ENCODE measurements at regions not wholly inside any gene's neighbourhood (a gene's known extent, or its start where the extent isn't known, plus 50 kb on each side); places are given as distances from the start of the nearest gene placed in this dataset.

DNA sequence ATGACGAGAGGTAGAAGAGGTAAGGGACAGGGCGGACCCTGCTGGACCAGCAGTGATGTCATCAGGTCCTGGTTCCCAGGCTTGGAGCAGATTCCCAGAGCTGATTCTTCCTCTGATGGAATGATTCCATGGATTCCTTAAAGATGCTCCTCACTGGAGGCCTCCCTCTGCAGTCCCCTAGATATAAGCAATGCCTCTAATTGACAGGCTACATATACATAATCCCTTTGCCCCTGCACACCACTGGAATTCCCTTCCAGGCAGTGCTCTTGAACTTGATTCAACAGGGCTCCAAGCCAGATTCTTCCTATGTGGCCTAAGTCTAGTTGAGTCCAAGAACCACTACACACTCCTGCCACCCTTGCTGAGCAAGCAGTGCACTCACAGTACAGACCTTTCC lies 52.3 kb upstream of the L3MBTL3 start:
- Histone ChIP-seq H3K27ac (ENCODE audit: low read depth) (no peak overlapping the region), H3K4me3 (no peak overlapping the region), H3K27me3 (ENCODE audit: insufficient read depth) (no peaks in the 10 kb centered on the region), H2AFZ (no peak overlapping the region), H3K4me1 (ENCODE audit: insufficient read depth) (no peaks in the 10 kb centered on the region), H3F3A (replicated peaks; ENCODE audit: low read depth) (no peaks in the 10 kb centered on the region), H3K9me2 (ENCODE audit: insufficient read depth) (peaks cover 11% of the 10 kb centered on the region; the same call in 1 of the 2 replicates), H3K4me2 (no peak overlapping the region), H4K20me1 (replicated peaks; ENCODE audit: insufficient read depth) (no peaks in the 10 kb centered on the region), H3K36me3 (ENCODE audit: insufficient read depth) (no peaks in the 10 kb centered on the region), H3K79me2 (replicated peaks; ENCODE audit: insufficient read depth) (no peaks in the 10 kb centered on the region)
- peaks cover 14% of the 10 kb centered on the region for H3K4me1 Mint-ChIP-seq
- H3K36me3 Mint-ChIP-seq (ENCODE audit: low read depth), result no peaks in the 10 kb centered on the region
- H3K4me3 Mint-ChIP-seq, result no peak overlapping the region
- H3K27me3 Mint-ChIP-seq (ENCODE audit: insufficient read depth, low read depth, poor library complexity), result peaks cover 1% of the 10 kb centered on the region
- ATAC-seq, result no peak
- H3K9me3 Mint-ChIP-seq, result peaks cover 6% of the 10 kb centered on the region; the same call in 2 of the 3 replicates
- DNase-seq (ENCODE audit: low spot score), result no peak
- no peak overlapping the region for H3K27ac Mint-ChIP-seq
- TF ChIP-seq ZNF114 (CRISPR knock-in tag; IDR thresholded peaks at IDR 0.05) (no peak), ZNF331 (CRISPR knock-in tag; IDR thresholded peaks at IDR 0.05; ENCODE audit: low read depth) (no peak), STAT1 (IDR thresholded peaks at IDR 0.05; ENCODE audit: unreplicated experiment) (no peak), POLR2AphosphoS5 (IDR thresholded peaks at IDR 0.05; ENCODE audit: low read depth) (no peak), EZH2phosphoT487 (IDR thresholded peaks at IDR 0.05; ENCODE audit: unreplicated experiment) (no peak), JUNB (IDR thresholded peaks at IDR 0.05; ENCODE audit: unreplicated experiment) (no peak)
- TF ChIP-seq, protein P1, sequence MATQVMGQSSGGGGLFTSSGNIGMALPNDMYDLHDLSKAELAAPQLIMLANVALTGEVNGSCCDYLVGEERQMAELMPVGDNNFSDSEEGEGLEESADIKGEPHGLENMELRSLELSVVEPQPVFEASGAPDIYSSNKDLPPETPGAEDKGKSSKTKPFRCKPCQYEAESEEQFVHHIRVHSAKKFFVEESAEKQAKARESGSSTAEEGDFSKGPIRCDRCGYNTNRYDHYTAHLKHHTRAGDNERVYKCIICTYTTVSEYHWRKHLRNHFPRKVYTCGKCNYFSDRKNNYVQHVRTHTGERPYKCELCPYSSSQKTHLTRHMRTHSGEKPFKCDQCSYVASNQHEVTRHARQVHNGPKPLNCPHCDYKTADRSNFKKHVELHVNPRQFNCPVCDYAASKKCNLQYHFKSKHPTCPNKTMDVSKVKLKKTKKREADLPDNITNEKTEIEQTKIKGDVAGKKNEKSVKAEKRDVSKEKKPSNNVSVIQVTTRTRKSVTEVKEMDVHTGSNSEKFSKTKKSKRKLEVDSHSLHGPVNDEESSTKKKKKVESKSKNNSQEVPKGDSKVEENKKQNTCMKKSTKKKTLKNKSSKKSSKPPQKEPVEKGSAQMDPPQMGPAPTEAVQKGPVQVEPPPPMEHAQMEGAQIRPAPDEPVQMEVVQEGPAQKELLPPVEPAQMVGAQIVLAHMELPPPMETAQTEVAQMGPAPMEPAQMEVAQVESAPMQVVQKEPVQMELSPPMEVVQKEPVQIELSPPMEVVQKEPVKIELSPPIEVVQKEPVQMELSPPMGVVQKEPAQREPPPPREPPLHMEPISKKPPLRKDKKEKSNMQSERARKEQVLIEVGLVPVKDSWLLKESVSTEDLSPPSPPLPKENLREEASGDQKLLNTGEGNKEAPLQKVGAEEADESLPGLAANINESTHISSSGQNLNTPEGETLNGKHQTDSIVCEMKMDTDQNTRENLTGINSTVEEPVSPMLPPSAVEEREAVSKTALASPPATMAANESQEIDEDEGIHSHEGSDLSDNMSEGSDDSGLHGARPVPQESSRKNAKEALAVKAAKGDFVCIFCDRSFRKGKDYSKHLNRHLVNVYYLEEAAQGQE (IDR thresholded peaks at IDR 0.05; ENCODE audit: unreplicated experiment), result no peak
- TF ChIP-seq, protein P2, sequence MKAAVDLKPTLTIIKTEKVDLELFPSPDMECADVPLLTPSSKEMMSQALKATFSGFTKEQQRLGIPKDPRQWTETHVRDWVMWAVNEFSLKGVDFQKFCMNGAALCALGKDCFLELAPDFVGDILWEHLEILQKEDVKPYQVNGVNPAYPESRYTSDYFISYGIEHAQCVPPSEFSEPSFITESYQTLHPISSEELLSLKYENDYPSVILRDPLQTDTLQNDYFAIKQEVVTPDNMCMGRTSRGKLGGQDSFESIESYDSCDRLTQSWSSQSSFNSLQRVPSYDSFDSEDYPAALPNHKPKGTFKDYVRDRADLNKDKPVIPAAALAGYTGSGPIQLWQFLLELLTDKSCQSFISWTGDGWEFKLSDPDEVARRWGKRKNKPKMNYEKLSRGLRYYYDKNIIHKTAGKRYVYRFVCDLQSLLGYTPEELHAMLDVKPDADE (IDR thresholded peaks at IDR 0.05), result no peak
- TF ChIP-seq, protein P3, sequence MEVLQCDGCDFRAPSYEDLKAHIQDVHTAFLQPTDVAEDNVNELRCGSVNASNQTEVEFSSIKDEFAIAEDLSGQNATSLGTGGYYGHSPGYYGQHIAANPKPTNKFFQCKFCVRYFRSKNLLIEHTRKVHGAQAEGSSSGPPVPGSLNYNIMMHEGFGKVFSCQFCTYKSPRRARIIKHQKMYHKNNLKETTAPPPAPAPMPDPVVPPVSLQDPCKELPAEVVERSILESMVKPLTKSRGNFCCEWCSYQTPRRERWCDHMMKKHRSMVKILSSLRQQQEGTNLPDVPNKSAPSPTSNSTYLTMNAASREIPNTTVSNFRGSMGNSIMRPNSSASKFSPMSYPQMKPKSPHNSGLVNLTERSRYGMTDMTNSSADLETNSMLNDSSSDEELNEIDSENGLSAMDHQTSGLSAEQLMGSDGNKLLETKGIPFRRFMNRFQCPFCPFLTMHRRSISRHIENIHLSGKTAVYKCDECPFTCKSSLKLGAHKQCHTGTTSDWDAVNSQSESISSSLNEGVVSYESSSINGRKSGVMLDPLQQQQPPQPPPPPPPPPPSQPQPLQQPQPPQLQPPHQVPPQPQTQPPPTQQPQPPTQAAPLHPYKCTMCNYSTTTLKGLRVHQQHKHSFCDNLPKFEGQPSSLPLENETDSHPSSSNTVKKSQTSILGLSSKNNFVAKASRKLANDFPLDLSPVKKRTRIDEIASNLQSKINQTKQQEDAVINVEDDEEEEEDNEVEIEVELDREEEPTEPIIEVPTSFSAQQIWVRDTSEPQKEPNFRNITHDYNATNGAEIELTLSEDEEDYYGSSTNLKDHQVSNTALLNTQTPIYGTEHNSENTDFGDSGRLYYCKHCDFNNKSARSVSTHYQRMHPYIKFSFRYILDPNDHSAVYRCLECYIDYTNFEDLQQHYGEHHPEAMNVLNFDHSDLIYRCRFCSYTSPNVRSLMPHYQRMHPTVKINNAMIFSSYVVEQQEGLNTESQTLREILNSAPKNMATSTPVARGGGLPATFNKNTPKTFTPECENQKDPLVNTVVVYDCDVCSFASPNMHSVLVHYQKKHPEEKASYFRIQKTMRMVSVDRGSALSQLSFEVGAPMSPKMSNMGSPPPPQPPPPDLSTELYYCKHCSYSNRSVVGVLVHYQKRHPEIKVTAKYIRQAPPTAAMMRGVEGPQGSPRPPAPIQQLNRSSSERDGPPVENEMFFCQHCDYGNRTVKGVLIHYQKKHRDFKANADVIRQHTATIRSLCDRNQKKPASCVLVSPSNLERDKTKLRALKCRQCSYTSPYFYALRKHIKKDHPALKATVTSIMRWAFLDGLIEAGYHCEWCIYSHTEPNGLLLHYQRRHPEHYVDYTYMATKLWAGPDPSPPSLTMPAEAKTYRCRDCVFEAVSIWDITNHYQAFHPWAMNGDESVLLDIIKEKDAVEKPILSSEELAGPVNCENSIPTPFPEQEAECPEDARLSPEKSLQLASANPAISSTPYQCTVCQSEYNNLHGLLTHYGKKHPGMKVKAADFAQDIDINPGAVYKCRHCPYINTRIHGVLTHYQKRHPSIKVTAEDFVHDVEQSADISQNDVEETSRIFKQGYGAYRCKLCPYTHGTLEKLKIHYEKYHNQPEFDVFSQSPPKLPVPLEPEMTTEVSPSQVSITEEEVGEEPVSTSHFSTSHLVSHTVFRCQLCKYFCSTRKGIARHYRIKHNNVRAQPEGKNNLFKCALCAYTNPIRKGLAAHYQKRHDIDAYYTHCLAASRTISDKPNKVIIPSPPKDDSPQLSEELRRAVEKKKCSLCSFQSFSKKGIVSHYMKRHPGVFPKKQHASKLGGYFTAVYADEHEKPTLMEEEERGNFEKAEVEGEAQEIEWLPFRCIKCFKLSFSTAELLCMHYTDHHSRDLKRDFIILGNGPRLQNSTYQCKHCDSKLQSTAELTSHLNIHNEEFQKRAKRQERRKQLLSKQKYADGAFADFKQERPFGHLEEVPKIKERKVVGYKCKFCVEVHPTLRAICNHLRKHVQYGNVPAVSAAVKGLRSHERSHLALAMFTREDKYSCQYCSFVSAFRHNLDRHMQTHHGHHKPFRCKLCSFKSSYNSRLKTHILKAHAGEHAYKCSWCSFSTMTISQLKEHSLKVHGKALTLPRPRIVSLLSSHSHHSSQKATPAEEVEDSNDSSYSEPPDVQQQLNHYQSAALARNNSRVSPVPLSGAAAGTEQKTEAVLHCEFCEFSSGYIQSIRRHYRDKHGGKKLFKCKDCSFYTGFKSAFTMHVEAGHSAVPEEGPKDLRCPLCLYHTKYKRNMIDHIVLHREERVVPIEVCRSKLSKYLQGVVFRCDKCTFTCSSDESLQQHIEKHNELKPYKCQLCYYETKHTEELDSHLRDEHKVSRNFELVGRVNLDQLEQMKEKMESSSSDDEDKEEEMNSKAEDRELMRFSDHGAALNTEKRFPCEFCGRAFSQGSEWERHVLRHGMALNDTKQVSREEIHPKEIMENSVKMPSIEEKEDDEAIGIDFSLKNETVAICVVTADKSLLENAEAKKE (CRISPR knock-in tag; IDR thresholded peaks at IDR 0.05), result no peak
